HepG2 (cell line): ENCODE measurements at regions not wholly inside any gene's neighbourhood (a gene's known extent, or its start where the extent isn't known, plus 50 kb on each side); places are given as distances from the start of the nearest gene placed in this dataset.
A peak's percentile ranks its signal among the peaks of the same experiment; 100 is the strongest.
"Not testable (repeated sequence)": the region's sequence is repeated elsewhere in the genome, so short reads cannot be mapped to it uniquely, and the experiment has no call there.

Experiments used
- ATAC-seq: fragments of 200-7000 bp; cut with Tn5 transposase; 3 replicates; pipeline ENCODE4 v1.9.1; 2020; ENCODE audit warnings: mild to moderate bottlenecking, moderate library complexity
- BruUV-seq: library from RNA; stranded (reverse); fragments of 400-500 nt; replicated peaks from 2 replicates; lab custom pipeline; 2021; lab: Mats Ljungman, UMichigan
- CTCF ChIA-PET: fragments of 300-600 bp; formaldehyde crosslinking; extraction: SDS; loops from one replicate; lab custom pipeline; 2021; ENCODE audit warnings: low total read pairs, inconsistent platforms, low intra/inter-chr PET ratio; lab: Yijun Ruan, JAX
- POLR2A ChIA-PET: fragments of 350-600 bp; sonication (Branson Sonifier 250); formaldehyde crosslinking; loops from one replicate; lab custom pipeline; 2020; ENCODE audit warnings: antibody characterized with exemption, inconsistent platforms; lab: Yijun Ruan, JAX
- DNase-seq: peaks from one replicate; pipeline ENCODE4 v3.0.0-alpha.2; 2015; ENCODE audit warnings: low spot score
- FAIRE-seq: peaks from 3 replicates; lab custom pipeline; 2011; peaks lifted over from hg19 to GRCh38; lab: Jason Lieb, UNC
- H2AFZ ChIP-seq: one replicate; pipeline ENCODE4 v1.6.1; 2011; ENCODE audit warnings: low read length, inconsistent platforms
- H3K27ac ChIP-seq: fragments of 300-600 bp; 3 replicates; pipeline ENCODE4 v1.8.0; 2011; ENCODE audit warnings: mixed run types, mild to moderate bottlenecking, mixed read lengths, low read length, inconsistent platforms; ENCODE audit not compliant: insufficient read depth; ENCODE audit errors: extremely low read length
- H3K27me3 ChIP-seq, 2 experiments: fragments of 200-600 bp in 1 of 2; 2 replicates in 1 of 2; 3 replicates in 1 of 2; pipeline versions ENCODE4 v1.6.0 to v1.8.0; 2011; ENCODE audit warnings: low read length in 2 of 2, mild to moderate bottlenecking in 2 of 2, moderate library complexity in 2 of 2, inconsistent platforms in 1 of 2; ENCODE audit not compliant: insufficient read depth in 2 of 2, control insufficient read depth in 1 of 2
- H3K36me3 ChIP-seq, 2 experiments: fragments of 200-600 bp in 1 of 2; replicated peaks in 1 of 2; 2 replicates in 1 of 2; 3 replicates in 1 of 2; pipeline versions ENCODE4 v1.5.1 to v1.8.0; 2011; ENCODE audit warnings: low read length in 2 of 2, inconsistent platforms in 1 of 2; ENCODE audit not compliant: insufficient read depth in 2 of 2, control insufficient read depth in 1 of 2
- H3K4me1 ChIP-seq: 2 replicates; pipeline ENCODE4 v1.5.1; 2012; ENCODE audit warnings: low read length, inconsistent platforms; ENCODE audit not compliant: insufficient read depth
- H3K4me2 ChIP-seq: 2 replicates; pipeline ENCODE4 v1.6.0; 2011; ENCODE audit warnings: low read depth, low read length, inconsistent platforms
- H3K4me3 ChIP-seq, 3 experiments: fragments of 200-600 bp in 1 of 3; sonication (generic), shearing (Covaris generic) in 1 of 3; replicated peaks in 1 of 3; 2 replicates each; pipeline ENCODE4 v1.5.1; 2011 to 2016; ENCODE audit warnings: low read length in 3 of 3, inconsistent platforms in 2 of 3, low read depth in 2 of 3, mild to moderate bottlenecking in 2 of 3, control low read depth in 1 of 3, mixed read lengths in 1 of 3; ENCODE audit not compliant: insufficient read depth in 1 of 3
- H3K79me2 ChIP-seq: one replicate; pipeline ENCODE4 v1.6.1; 2011; ENCODE audit warnings: low read length, inconsistent platforms; ENCODE audit not compliant: insufficient read depth
- H3K9ac ChIP-seq: 2 replicates; pipeline ENCODE4 v1.6.0; 2011; ENCODE audit warnings: mild to moderate bottlenecking, low read depth, low read length, inconsistent platforms; ENCODE audit not compliant: insufficient read depth
- H3K9me3 ChIP-seq: 2 replicates; pipeline ENCODE4 v1.5.1; 2012; ENCODE audit warnings: mild to moderate bottlenecking, low read length
- H4K20me1 ChIP-seq: 2 replicates; pipeline ENCODE4 v1.6.0; 2011; ENCODE audit warnings: inconsistent platforms, mild to moderate bottlenecking, low read length, moderate library complexity; ENCODE audit not compliant: insufficient read depth
- ADNP ChIP-seq: sonication (generic); formaldehyde crosslinking; IDR thresholded peaks from 2 replicates; pipeline ENCODE4 v1.4.0; 2020; ENCODE audit warnings: missing genetic modification reagents
- BORCS8-MEF2B ChIP-seq: sonication (generic); formaldehyde crosslinking; IDR thresholded peaks from 2 replicates; pipeline ENCODE4 v1.8.0; 2022; ENCODE audit warnings: mild to moderate bottlenecking, missing genetic modification reagents
- BRD4 ChIP-seq: sonication (generic); formaldehyde crosslinking; IDR thresholded peaks from 2 replicates; pipeline ENCODE4 v1.4.0; 2020; ENCODE audit warnings: missing genetic modification reagents
- FOXK2 ChIP-seq: fragments of 450-650 bp; IDR thresholded peaks from 2 replicates; pipeline ENCODE4 v1.6.1; 2016
- MZF1 ChIP-seq: sonication (generic); formaldehyde crosslinking; IDR thresholded peaks from 2 replicates; pipeline ENCODE4 v1.8.1; 2023; ENCODE audit warnings: mild to moderate bottlenecking, missing genetic modification reagents, borderline replicate concordance
- NCOR1 ChIP-seq: fragments of 200-600 bp; sonication (generic); IDR thresholded peaks from 2 replicates; pipeline ENCODE4 v1.7.0; 2017; ENCODE audit warnings: antibody characterized with exemption, low read length, borderline replicate concordance
- SALL1 ChIP-seq: sonication (generic); formaldehyde crosslinking; IDR thresholded peaks from 2 replicates; pipeline ENCODE4 v1.8.0; 2022; ENCODE audit warnings: mild to moderate bottlenecking, missing genetic modification reagents
- TSC22D2 ChIP-seq: sonication (generic); formaldehyde crosslinking; IDR thresholded peaks from 2 replicates; pipeline ENCODE4 v1.5.1; 2020; ENCODE audit warnings: missing genetic modification reagents, mild to moderate bottlenecking, borderline replicate concordance
- ZBTB38 ChIP-seq: sonication (generic); formaldehyde crosslinking; IDR thresholded peaks from 2 replicates; pipeline ENCODE4 v1.5.1; 2020; ENCODE audit warnings: mild to moderate bottlenecking, missing genetic modification reagents
- ZKSCAN5 ChIP-seq: sonication (generic); formaldehyde crosslinking; IDR thresholded peaks from 2 replicates; pipeline ENCODE4 v1.5.1; 2020; ENCODE audit warnings: mild to moderate bottlenecking, missing genetic modification reagents
- ZNF274 ChIP-seq: sonication (generic); formaldehyde crosslinking; IDR thresholded peaks from 2 replicates; pipeline ENCODE4 v1.5.1; 2020; ENCODE audit warnings: mild to moderate bottlenecking, missing genetic modification reagents
- ZNF501 ChIP-seq: sonication (generic); formaldehyde crosslinking; IDR thresholded peaks from 2 replicates; pipeline ENCODE4 v1.5.1; 2020; ENCODE audit warnings: mild to moderate bottlenecking, moderate library complexity, missing genetic modification reagents
- ZNF598 ChIP-seq: sonication (generic); formaldehyde crosslinking; IDR thresholded peaks from 2 replicates; pipeline ENCODE4 v1.5.1; 2020; ENCODE audit warnings: mild to moderate bottlenecking, missing genetic modification reagents, borderline replicate concordance
- ZNF605 ChIP-seq: sonication (generic); formaldehyde crosslinking; IDR thresholded peaks from 2 replicates; pipeline ENCODE4 v1.8.0; 2022; ENCODE audit warnings: mild to moderate bottlenecking, missing genetic modification reagents
- ZNF772 ChIP-seq: sonication (generic); formaldehyde crosslinking; IDR thresholded peaks from 2 replicates; pipeline ENCODE4 v1.5.0; 2020; ENCODE audit warnings: mild to moderate bottlenecking, missing genetic modification reagents
- WGBS: methylation state at CpG from one replicate; pipeline ENCODE4 v1.1.6; 2017; ENCODE audit warnings: low lambda C conversion rate; 5-methylcytosine and 5-hydroxymethylcytosine counted together
- in situ Hi-C: cut with HindIII; loops from 2 replicates; pipeline ENCODE4 v1.10.0; 2017; ENCODE audit warnings: low pct_unique_long_range_greater_than_20kb; ENCODE audit not compliant: extremely low pct_ligation_motif_present
- intact Hi-C: fragments of 100-400 bp; cut with micrococcal nuclease; formaldehyde crosslinking; loops from one replicate; pipeline ENCODE4 v1.10.0; 2022; ENCODE audit not compliant: unreplicated experiment
- TF ChIP-seq, protein P1 (sequence below): sonication (generic); formaldehyde crosslinking; IDR thresholded peaks from 2 replicates; pipeline ENCODE4 v1.9.0; 2021; ENCODE audit warnings: missing genetic modification reagents, mild to moderate bottlenecking, borderline replicate concordance

DNA sequence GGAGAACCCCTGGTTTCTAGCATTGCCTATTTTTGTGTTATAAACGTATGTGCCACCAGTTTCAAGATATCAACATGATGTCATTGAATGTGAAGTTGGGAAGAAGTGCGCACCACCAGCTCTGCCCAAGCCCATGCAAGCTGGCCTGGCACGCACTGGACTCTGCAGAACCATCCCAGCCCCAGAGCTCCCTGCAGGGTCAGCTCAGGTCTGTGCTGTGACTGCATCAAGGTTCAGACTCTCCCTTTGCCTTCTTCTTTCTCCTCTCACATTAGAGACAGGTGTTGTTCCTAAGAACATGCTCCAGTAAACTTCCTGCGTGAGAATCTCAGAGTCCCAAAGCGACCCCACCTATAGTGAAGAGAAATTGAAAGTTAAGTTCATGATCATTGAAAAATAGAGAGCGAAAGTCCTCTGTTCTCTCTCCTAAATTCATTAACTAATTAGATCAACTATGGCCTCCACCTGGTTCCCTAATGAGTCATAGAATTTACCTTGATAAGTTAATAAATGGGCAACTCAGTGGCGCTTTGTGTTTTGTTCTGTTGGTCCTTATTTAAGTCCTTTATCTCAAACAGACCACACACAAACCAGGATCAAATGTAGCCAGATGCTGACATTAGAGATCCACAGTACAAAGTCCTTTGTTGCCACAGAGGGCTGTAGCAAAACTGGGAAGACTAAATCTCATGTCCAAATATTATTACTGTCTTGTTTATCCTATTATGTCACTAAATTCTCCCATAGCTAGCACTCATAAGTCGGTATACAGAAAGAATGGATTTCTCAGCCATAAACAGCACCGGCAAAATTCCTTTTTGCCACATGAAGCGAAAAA lies 432.3 kb downstream of the STK39 start (continued):
- TF ChIP-seq ADNP (CRISPR knock-in tag): no peak
- peak; percentile 100 for TF ChIP-seq NCOR1
- peak; percentile 79 for TF ChIP-seq FOXK2
- TF ChIP-seq TSC22D2: 0 out of 2 replicates have a peak, but pooled peaks have one; percentile 42
- TF ChIP-seq, protein P1, sequence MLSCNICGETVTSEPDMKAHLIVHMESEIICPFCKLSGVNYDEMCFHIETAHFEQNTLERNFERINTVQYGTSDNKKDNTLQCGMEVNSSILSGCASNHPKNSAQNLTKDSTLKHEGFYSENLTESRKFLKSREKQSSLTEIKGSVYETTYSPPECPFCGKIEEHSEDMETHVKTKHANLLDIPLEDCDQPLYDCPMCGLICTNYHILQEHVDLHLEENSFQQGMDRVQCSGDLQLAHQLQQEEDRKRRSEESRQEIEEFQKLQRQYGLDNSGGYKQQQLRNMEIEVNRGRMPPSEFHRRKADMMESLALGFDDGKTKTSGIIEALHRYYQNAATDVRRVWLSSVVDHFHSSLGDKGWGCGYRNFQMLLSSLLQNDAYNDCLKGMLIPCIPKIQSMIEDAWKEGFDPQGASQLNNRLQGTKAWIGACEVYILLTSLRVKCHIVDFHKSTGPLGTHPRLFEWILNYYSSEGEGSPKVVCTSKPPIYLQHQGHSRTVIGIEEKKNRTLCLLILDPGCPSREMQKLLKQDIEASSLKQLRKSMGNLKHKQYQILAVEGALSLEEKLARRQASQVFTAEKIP (CRISPR knock-in tag): no peak
- TF ChIP-seq MZF1 (CRISPR knock-in tag): no peak
- TF ChIP-seq ZNF605 (CRISPR knock-in tag): no peak
- TF ChIP-seq, all 625 proteins: peak for 245

DNA sequence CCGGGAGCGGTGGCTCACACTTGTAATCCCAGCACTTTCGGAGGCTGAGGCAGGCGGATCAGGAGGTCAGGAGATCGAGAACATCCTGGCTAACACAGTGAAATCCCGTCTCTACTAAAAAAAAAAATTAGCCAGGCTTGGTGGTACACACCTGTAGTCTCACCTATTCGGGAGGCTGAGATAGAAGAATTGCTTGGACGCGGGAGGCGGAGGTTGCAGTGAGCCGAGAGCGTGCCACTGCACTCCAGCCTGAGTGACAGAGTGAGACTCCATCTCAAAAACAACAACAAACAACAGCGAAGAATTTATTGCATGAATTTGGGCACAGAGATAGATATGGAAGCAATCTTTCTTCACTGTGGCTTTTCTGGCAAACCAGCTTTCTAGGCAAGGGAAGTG lies 432.9 kb downstream of the STK39 start:
- H4K20me1 ChIP-seq, H3K27me3 ChIP-seq, in situ Hi-C loops, CTCF ChIA-PET, DNase-seq, H3K9me3 ChIP-seq, BruUV-seq, ATAC-seq, H2AFZ ChIP-seq, intact Hi-C loops, H3K36me3 ChIP-seq, FAIRE-seq, H3K79me2 ChIP-seq, H3K4me3 ChIP-seq: not testable (repeated sequence)
- TF ChIP-seq ZNF772 (CRISPR knock-in tag): 0 out of 2 replicates have a peak, but pooled peaks have one; percentile 51
- 0 out of 2 replicates have a peak, but pooled peaks have one; percentile 46 for TF ChIP-seq ZKSCAN5 (CRISPR knock-in tag)
- 0 out of 2 replicates have a peak, but pooled peaks have one; percentile 32 for TF ChIP-seq ZNF598 (CRISPR knock-in tag)
- TF ChIP-seq BRD4 (CRISPR knock-in tag): peak; percentile 17; the same call in 1 of the 2 replicates
- TF ChIP-seq BORCS8-MEF2B: peak; percentile 24; the same call in 1 of the 2 replicates
- 0 out of 2 replicates have a peak, but pooled peaks have one; percentile 16 for TF ChIP-seq ZNF274 (CRISPR knock-in tag)
- peak; percentile 50; the same call in 1 of the 2 replicates for TF ChIP-seq ZBTB38 (CRISPR knock-in tag)
- TF ChIP-seq ZNF501: 0 out of 2 replicates have a peak, but pooled peaks have one; percentile 38
- TF ChIP-seq SALL1 (CRISPR knock-in tag): 0 out of 2 replicates have a peak, but pooled peaks have one; percentile 17
- 96% methylated on average over 13 of the region's 13 CpGs for WGBS
- H3K4me2 ChIP-seq: peak overlapping the region; percentile 72
- H3K9ac ChIP-seq: peak overlapping the region; percentile 65
- POLR2A ChIA-PET: interaction anchor here (1.5 to 1.9 kb wide), 2 partner anchors 13 to 30 kb away, joined by 3 to 16 read pairs; no protein-coding TSS in a partner anchor
- peak overlapping the region; percentile 90 for H3K27ac ChIP-seq
- H3K4me1 ChIP-seq: peaks cover 69% of the 10 kb centered on the region

DNA sequence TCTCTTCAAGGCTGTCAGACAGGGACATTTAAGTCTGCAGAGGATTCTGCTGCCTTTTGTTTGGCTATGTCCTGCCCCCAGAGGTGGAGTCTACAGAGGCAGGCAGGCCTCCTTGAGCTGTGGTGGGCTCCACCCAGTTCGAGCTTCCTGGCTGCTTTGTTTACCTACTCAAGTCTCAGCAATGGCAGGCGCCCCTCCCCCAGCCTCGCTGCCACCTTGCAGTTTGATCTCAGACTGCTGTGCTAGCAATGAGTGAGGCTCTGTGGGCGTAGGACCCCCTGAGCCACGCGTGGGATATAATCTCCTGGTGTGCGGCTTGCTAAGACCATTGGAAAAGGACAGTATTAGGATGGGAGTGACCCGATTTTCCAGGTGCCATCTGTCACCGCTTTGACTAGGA lies 437.6 kb downstream of the STK39 start:
- H3K9me3 ChIP-seq, H3K27ac ChIP-seq, FAIRE-seq, H3K27me3 ChIP-seq, intact Hi-C loops, ATAC-seq, POLR2A ChIA-PET, H3K4me3 ChIP-seq, H4K20me1 ChIP-seq, DNase-seq, H3K4me2 ChIP-seq, H2AFZ ChIP-seq, H3K79me2 ChIP-seq, BruUV-seq, H3K36me3 ChIP-seq, in situ Hi-C loops, H3K9ac ChIP-seq, CTCF ChIA-PET: not testable (repeated sequence)
- H3K4me1 ChIP-seq: peaks cover 31% of the 10 kb centered on the region
- 65% methylated on average over 3 of the region's 9 CpGs for WGBS
